HEK293T (cell line): ENCODE measurements at regions not wholly inside any gene's neighbourhood (a gene's known extent, or its start where the extent isn't known, plus 50 kb on each side); places are given as distances from the start of the nearest gene placed in this dataset.

Experiments used
- BHLHE40 ChIP-seq: fragments of 450-650 bp; IDR thresholded peaks from 2 replicates; pipeline ENCODE4 v1.6.1; 2016; ENCODE audit warnings: mild to moderate bottlenecking, moderate library complexity, borderline replicate concordance
- FOXA1 ChIP-seq: fragments of 450-650 bp; IDR thresholded peaks from 2 replicates; pipeline ENCODE4 v1.6.1; 2016; ENCODE audit warnings: mild to moderate bottlenecking
- FOXM1 ChIP-seq: fragments of 450-650 bp; IDR thresholded peaks from 2 replicates; pipeline ENCODE4 v1.6.1; 2017; ENCODE audit warnings: mild to moderate bottlenecking, borderline replicate concordance
- L3MBTL2 ChIP-seq: fragments of 450-650 bp; conservative IDR thresholded peaks from 2 replicates; pipeline ENCODE4 v1.6.1; 2016; ENCODE audit warnings: mild to moderate bottlenecking
- NFRKB ChIP-seq: fragments of 450-650 bp; IDR thresholded peaks from 2 replicates; pipeline ENCODE4 v1.6.1; 2016; ENCODE audit warnings: mild to moderate bottlenecking, moderate library complexity
- SP1 ChIP-seq: fragments of 450-650 bp; IDR thresholded peaks from 2 replicates; pipeline ENCODE4 v1.6.1; 2017
- SUZ12 ChIP-seq: fragments of 450-650 bp; IDR thresholded peaks from 2 replicates; pipeline ENCODE4 v1.6.1; 2016; ENCODE audit warnings: mild to moderate bottlenecking
- TF ChIP-seq, protein P1 (sequence below): fragments of 450-650 bp; IDR thresholded peaks from 2 replicates; pipeline ENCODE4 v1.6.1; 2016

- TF ChIP-seq FOXM1 (no peak), SUZ12 (no peak), BHLHE40 (no peak), SP1 (no peak), L3MBTL2 (no peak), FOXA1 (no peak), NFRKB (no peak)
- TF ChIP-seq, protein P1, sequence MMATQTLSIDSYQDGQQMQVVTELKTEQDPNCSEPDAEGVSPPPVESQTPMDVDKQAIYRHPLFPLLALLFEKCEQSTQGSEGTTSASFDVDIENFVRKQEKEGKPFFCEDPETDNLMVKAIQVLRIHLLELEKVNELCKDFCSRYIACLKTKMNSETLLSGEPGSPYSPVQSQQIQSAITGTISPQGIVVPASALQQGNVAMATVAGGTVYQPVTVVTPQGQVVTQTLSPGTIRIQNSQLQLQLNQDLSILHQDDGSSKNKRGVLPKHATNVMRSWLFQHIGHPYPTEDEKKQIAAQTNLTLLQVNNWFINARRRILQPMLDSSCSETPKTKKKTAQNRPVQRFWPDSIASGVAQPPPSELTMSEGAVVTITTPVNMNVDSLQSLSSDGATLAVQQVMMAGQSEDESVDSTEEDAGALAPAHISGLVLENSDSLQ = no peak
Measured at GRCh38 chr10:57351076-57351475, 916.6 kb downstream of the IPMK start.
